ENCODE measurements at regions not wholly inside any gene's neighbourhood (a gene's known extent, or its start where the extent isn't known, plus 50 kb on each side); places are given as distances from the start of the nearest gene placed in this dataset.

- H3K4me2 ChIP-seq (ENCODE audit: insufficient read depth, low read length) = no peak overlapping the region
- no peak overlapping the region for H3K27ac ChIP-seq (ENCODE audit: low read depth, low read length)
- H3K27me3 ChIP-seq (ENCODE audit: insufficient read depth, low read length) = no peaks in the 10 kb centered on the region
- no peaks in the 10 kb centered on the region for H3K4me1 ChIP-seq (ENCODE audit: insufficient read depth, low read length)
- no peaks in the 10 kb centered on the region for H3K79me2 ChIP-seq (ENCODE audit: insufficient read depth, low read length)
- DNase-seq (ENCODE audit: insufficient read length, low spot score, missing footprints) = no peak
- H3K36me3 ChIP-seq (ENCODE audit: insufficient read depth, low read length) = no peaks in the 10 kb centered on the region
- no peaks in the 10 kb centered on the region for H3K9me3 ChIP-seq (ENCODE audit: low read depth, low read length)
- no peak overlapping the region for H3K4me3 ChIP-seq (ENCODE audit: insufficient read depth, low read length)
- H4K20me1 ChIP-seq (ENCODE audit: insufficient read depth, low read length) = no peaks in the 10 kb centered on the region
- no peak for TF ChIP-seq CTCF (IDR thresholded peaks at IDR 0.05; ENCODE audit: extremely low read depth, low read depth, low read length)
- no peak overlapping the region for H2AFZ ChIP-seq (ENCODE audit: low read length)
These were observed 1589.1 kb upstream of the SPRY2 start for GRCh38 chr13:81929988-81930387.

GRCh38 chr13:81927347-81927746 is 1586.4 kb upstream of the SPRY2 start:
- H3K4me2 ChIP-seq (ENCODE audit: insufficient read depth, low read length) = no peak overlapping the region
- no peaks in the 10 kb centered on the region for H3K9me3 ChIP-seq (ENCODE audit: low read depth, low read length)
- H3K79me2 ChIP-seq (ENCODE audit: insufficient read depth, low read length) = no peaks in the 10 kb centered on the region
- H2AFZ ChIP-seq (ENCODE audit: low read length) = no peak overlapping the region
- H3K27me3 ChIP-seq (ENCODE audit: insufficient read depth, low read length) = no peaks in the 10 kb centered on the region
- H3K36me3 ChIP-seq (ENCODE audit: insufficient read depth, low read length) = no peaks in the 10 kb centered on the region
- no peak for DNase-seq (ENCODE audit: insufficient read length, low spot score, missing footprints)
- no peak overlapping the region for H3K27ac ChIP-seq (ENCODE audit: low read depth, low read length)
- H3K4me3 ChIP-seq (ENCODE audit: insufficient read depth, low read length) = no peak overlapping the region
- TF ChIP-seq CTCF (IDR thresholded peaks at IDR 0.05; ENCODE audit: extremely low read depth, low read depth, low read length) = no peak
- H4K20me1 ChIP-seq (ENCODE audit: insufficient read depth, low read length) = no peaks in the 10 kb centered on the region
- H3K4me1 ChIP-seq (ENCODE audit: insufficient read depth, low read length) = no peaks in the 10 kb centered on the region

- Histone ChIP-seq H4K20me1 (ENCODE audit: insufficient read depth, low read length) (no peaks in the 10 kb centered on the region), H3K27ac (ENCODE audit: low read depth, low read length) (no peak overlapping the region)
These were observed 1576.9 kb upstream of the SPRY2 start for GRCh38 chr13:81917810-81918209.

GRCh38 chr13:81916461-81916860 is 1575.5 kb upstream of the SPRY2 start:
- Histone ChIP-seq H3K36me3 (ENCODE audit: insufficient read depth, low read length) (no peaks in the 10 kb centered on the region), H2AFZ (ENCODE audit: low read length) (no peak overlapping the region), H3K27ac (ENCODE audit: low read depth, low read length) (no peak overlapping the region), H4K20me1 (ENCODE audit: insufficient read depth, low read length) (no peaks in the 10 kb centered on the region), H3K9me3 (ENCODE audit: low read depth, low read length) (no peaks in the 10 kb centered on the region), H3K27me3 (ENCODE audit: insufficient read depth, low read length) (no peaks in the 10 kb centered on the region), H3K4me3 (ENCODE audit: insufficient read depth, low read length) (no peak overlapping the region), H3K4me1 (ENCODE audit: insufficient read depth, low read length) (no peaks in the 10 kb centered on the region), H3K4me2 (ENCODE audit: insufficient read depth, low read length) (no peak overlapping the region), H3K79me2 (ENCODE audit: insufficient read depth, low read length) (no peaks in the 10 kb centered on the region)
- no peak for DNase-seq (ENCODE audit: insufficient read length, low spot score, missing footprints)
- TF ChIP-seq CTCF (IDR thresholded peaks at IDR 0.05; ENCODE audit: extremely low read depth, low read depth, low read length) = no peak

More at GRCh38 chr13:81917810-81918209, 1576.9 kb upstream of the SPRY2 start:
- DNase-seq (ENCODE audit: insufficient read length, low spot score, missing footprints) = no peak
- Histone ChIP-seq H3K79me2 (ENCODE audit: insufficient read depth, low read length) (no peaks in the 10 kb centered on the region), H3K4me2 (ENCODE audit: insufficient read depth, low read length) (no peak overlapping the region), H3K4me3 (ENCODE audit: insufficient read depth, low read length) (no peak overlapping the region), H3K36me3 (ENCODE audit: insufficient read depth, low read length) (no peaks in the 10 kb centered on the region), H3K4me1 (ENCODE audit: insufficient read depth, low read length) (no peaks in the 10 kb centered on the region), H3K9me3 (ENCODE audit: low read depth, low read length) (no peaks in the 10 kb centered on the region), H2AFZ (ENCODE audit: low read length) (no peak overlapping the region), H3K27me3 (ENCODE audit: insufficient read depth, low read length) (no peaks in the 10 kb centered on the region)
- TF ChIP-seq CTCF (IDR thresholded peaks at IDR 0.05; ENCODE audit: extremely low read depth, low read depth, low read length) = no peak

All from osteoblast (primary cell).